Natural killer cell (primary cell): ENCODE measurements at regions not wholly inside any gene's neighbourhood (a gene's known extent, or its start where the extent isn't known, plus 50 kb on each side); places are given as distances from the start of the nearest gene placed in this dataset.

ENCODE experiments used
- ATAC-seq, 3 donors: fragments of 150-1000 bp in 2 of 3; fragments of 200-7000 bp in 1 of 3; cut with Tn5 transposase; 1 replicate in 1 of 3; 2 replicates in 2 of 3; pipeline ENCODE4 v1.10.0; 2021; ENCODE audit warnings: mild to moderate bottlenecking in 2 of 3, moderate library complexity in 2 of 3
- DNase-seq, 2 donors: peaks; one replicate each; pipeline versions ENCODE4 v3.0.0 to v3.0.0-alpha.2; 2013 to 2021; ENCODE audit warnings: mixed read lengths in 1 of 2
- H3K27ac ChIP-seq: one replicate; pipeline ENCODE4 v1.5.1; 2013; ENCODE audit warnings: mild to moderate bottlenecking, low read length
- H3K27me3 ChIP-seq: one replicate; pipeline ENCODE4 v1.6.1; 2013; ENCODE audit warnings: low read length; ENCODE audit not compliant: control insufficient read depth, insufficient read depth
- H3K36me3 ChIP-seq: one replicate; pipeline ENCODE4 v1.6.1; 2013; ENCODE audit warnings: low read length; ENCODE audit not compliant: control insufficient read depth, insufficient read depth
- H3K4me1 ChIP-seq: one replicate; pipeline ENCODE4 v1.6.1; 2013; ENCODE audit warnings: low read length; ENCODE audit not compliant: control insufficient read depth, insufficient read depth
- H3K4me3 ChIP-seq: one replicate; pipeline ENCODE4 v1.5.1; 2013; ENCODE audit warnings: low read length
- H3K9me3 ChIP-seq: one replicate; pipeline ENCODE4 v1.6.1; 2013; ENCODE audit warnings: low read length; ENCODE audit not compliant: control insufficient read depth, insufficient read depth
- H3K27ac Mint-ChIP-seq, 2 donors: one replicate each; pipeline ENCODE4 v1.8.0; 2022; ENCODE audit warnings: mild to moderate bottlenecking in 2 of 2, mixed read lengths in 2 of 2, moderate library complexity in 1 of 2
- H3K27me3 Mint-ChIP-seq, 2 donors: one replicate each; pipeline ENCODE4 v1.8.0; 2022; ENCODE audit warnings: low read depth in 2 of 2, mixed read lengths in 2 of 2
- H3K36me3 Mint-ChIP-seq: one replicate; pipeline ENCODE4 v1.8.0; 2022; ENCODE audit warnings: mixed read lengths
- H3K4me1 Mint-ChIP-seq, 2 donors: one replicate each; pipeline ENCODE4 v1.8.0; 2022; ENCODE audit warnings: mixed read lengths in 2 of 2
- H3K4me3 Mint-ChIP-seq: one replicate; pipeline ENCODE4 v1.8.0; 2022; ENCODE audit warnings: mild to moderate bottlenecking, moderate library complexity, mixed read lengths
- H3K9me3 Mint-ChIP-seq, 2 donors: one replicate each; pipeline ENCODE4 v1.8.0; 2022; ENCODE audit warnings: mixed read lengths in 2 of 2
- WGBS: methylation state at CpG from one replicate; pipeline ENCODE4 v1.1.7; 2013; ENCODE audit warnings: missing lambda C conversion rate; ENCODE audit not compliant: insufficient coverage; 5-methylcytosine and 5-hydroxymethylcytosine counted together
- intact Hi-C: fragments of 100-400 bp; cut with micrococcal nuclease; formaldehyde crosslinking; loops from one replicate; pipeline ENCODE4 v1.14.2; 2022
- TF ChIP-seq, protein P1 (sequence below): fragments of 200-600 bp; IDR thresholded peaks from one replicate; pipeline ENCODE4 v1.8.0; 2022; ENCODE audit warnings: antibody characterized with exemption

DNA sequence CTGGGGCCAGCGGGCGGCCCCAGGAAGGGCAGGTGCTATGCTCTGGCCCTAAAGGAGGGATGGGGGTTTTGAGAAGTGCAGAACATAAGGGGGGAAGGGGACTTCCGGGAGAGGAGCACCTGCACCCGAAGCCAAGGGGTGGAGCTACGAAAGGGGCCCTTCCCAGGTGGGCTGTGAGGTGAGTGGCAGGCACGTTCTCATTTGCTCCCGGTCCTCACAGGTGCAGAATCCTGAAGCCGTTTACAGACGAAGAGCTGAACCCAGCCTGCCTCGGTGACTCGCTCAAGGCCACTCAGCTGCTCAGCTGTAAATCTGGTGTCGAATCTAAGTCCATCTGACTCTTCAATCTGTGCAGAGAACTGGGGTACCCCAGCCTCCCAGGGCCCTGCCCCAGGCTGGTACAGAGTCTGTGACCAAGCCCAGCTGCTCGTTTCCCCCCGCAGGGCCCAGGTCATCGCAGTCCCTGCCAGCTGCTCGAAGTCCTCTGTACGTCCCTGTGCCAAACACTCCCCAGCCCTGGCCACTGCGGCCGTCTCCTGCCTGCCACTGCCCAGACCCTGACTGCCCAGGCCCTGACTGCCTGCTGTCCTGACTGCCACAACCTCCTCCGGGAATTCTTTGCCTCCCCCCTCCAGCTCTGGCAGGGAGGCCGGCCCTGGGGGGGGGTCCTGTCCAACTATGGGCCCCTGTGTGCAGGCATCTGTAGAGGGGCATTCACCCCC is 53.8 kb upstream of the RXRA start:
- H3K4me1 ChIP-seq: peaks cover 32% of the 10 kb centered on the region
- H3K27me3 ChIP-seq: peaks cover 2% of the 10 kb centered on the region
- H3K27me3 Mint-ChIP-seq: peaks cover 6 to 15% of the 10 kb centered on the region in 2 donors
- H3K27ac Mint-ChIP-seq: no peak overlapping the region
- H3K9me3 Mint-ChIP-seq: no peaks in the 10 kb centered on the region
- no peak overlapping the region for H3K4me3 Mint-ChIP-seq
- peaks cover 0 to 13% of the 10 kb centered on the region in 2 donors for H3K4me1 Mint-ChIP-seq
- TF ChIP-seq, protein P1, sequence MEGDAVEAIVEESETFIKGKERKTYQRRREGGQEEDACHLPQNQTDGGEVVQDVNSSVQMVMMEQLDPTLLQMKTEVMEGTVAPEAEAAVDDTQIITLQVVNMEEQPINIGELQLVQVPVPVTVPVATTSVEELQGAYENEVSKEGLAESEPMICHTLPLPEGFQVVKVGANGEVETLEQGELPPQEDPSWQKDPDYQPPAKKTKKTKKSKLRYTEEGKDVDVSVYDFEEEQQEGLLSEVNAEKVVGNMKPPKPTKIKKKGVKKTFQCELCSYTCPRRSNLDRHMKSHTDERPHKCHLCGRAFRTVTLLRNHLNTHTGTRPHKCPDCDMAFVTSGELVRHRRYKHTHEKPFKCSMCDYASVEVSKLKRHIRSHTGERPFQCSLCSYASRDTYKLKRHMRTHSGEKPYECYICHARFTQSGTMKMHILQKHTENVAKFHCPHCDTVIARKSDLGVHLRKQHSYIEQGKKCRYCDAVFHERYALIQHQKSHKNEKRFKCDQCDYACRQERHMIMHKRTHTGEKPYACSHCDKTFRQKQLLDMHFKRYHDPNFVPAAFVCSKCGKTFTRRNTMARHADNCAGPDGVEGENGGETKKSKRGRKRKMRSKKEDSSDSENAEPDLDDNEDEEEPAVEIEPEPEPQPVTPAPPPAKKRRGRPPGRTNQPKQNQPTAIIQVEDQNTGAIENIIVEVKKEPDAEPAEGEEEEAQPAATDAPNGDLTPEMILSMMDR: no peak
- intact Hi-C loops: no loop called here
- H3K36me3 Mint-ChIP-seq: no peaks in the 10 kb centered on the region
- 83% methylated on average over 21 of the region's 21 CpGs for WGBS
- H3K36me3 ChIP-seq: no peaks in the 10 kb centered on the region
- H3K9me3 ChIP-seq: no peaks in the 10 kb centered on the region
- H3K4me3 ChIP-seq: no peak overlapping the region
- DNase-seq (no peak), ATAC-seq (no peak)
- no peak overlapping the region for H3K27ac ChIP-seq

DNA sequence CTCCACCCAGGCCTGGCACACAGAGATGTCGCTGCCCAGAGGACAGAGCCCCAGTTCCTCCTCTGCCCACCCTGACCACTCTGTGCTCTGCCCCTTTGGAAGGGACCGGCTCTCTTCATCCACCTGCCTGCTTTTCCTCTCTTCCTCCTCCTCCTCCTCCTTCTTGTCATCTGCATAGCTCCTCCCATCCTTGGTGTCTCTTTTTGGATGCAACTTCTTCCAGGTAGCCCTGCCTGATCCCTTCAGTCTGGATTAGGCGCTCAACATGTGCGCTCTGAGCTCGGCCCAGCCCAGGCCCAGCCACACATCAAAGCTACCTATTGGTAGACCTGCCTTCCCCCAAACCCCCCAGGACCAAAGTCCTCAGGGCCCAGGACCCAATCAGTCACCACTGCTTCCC is 52.6 kb upstream of the RXRA start:
- Mint-ChIP-seq H3K27ac (no peak overlapping the region), H3K4me3 (no peak overlapping the region), H3K27me3 (peaks cover 6 to 15% of the 10 kb centered on the region in 2 donors), H3K4me1 (peaks cover 0 to 5% of the 10 kb centered on the region in 2 donors), H3K36me3 (no peaks in the 10 kb centered on the region), H3K9me3 (no peaks in the 10 kb centered on the region)
- intact Hi-C loops: no loop called here
- H3K9me3 ChIP-seq: no peaks in the 10 kb centered on the region
- DNase-seq (no peak), ATAC-seq (no peak)
- H3K36me3 ChIP-seq: no peaks in the 10 kb centered on the region
- no peak overlapping the region for H3K27ac ChIP-seq
- whole genome bisulfite sequencing: 88% methylated on average over 5 of the region's 5 CpGs
- H3K27me3 ChIP-seq: peaks cover 2% of the 10 kb centered on the region
- no peak overlapping the region for H3K4me3 ChIP-seq
- peaks cover 23% of the 10 kb centered on the region for H3K4me1 ChIP-seq
- TF ChIP-seq, protein P1: no peak

DNA sequence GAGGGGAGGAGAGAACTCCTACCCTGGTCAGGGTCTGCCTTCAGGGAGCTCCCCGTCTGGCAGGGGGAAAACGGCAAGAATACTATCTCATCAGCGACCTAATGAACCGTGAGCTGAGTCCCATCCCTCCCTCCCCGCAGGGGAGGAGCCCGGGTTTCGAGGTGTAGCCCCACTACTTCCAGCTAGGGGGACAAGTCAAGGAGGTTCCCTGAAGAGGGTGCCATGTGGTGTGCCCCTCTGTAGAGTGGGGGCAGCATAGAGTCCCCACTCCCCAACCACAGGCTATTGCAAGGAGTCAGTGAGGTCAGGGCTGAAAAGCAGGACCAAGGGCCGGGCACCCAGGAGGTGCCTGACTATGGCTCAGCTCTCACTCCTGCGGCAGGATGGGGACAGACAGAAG is 50.9 kb upstream of the RXRA start:
- H3K36me3 ChIP-seq: no peaks in the 10 kb centered on the region
- WGBS: 68% methylated on average over 9 of the region's 9 CpGs
- ATAC-seq (no peak), DNase-seq (no peak)
- intact Hi-C loops: no loop called here
- no peaks in the 10 kb centered on the region for H3K9me3 ChIP-seq
- no peak overlapping the region for H3K27ac ChIP-seq
- Mint-ChIP-seq H3K4me1 (peaks cover 0 to 5% of the 10 kb centered on the region in 2 donors), H3K4me3 (no peak overlapping the region), H3K27me3 (peaks cover 6 to 9% of the 10 kb centered on the region in 2 donors), H3K9me3 (no peaks in the 10 kb centered on the region), H3K27ac (no peak overlapping the region), H3K36me3 (no peaks in the 10 kb centered on the region)
- H3K27me3 ChIP-seq: peaks cover 2% of the 10 kb centered on the region
- H3K4me3 ChIP-seq: no peak overlapping the region
- peaks cover 15% of the 10 kb centered on the region for H3K4me1 ChIP-seq
- TF ChIP-seq, protein P1: no peak
